Body of pancreas (tissue), 4 donors: ENCODE measurements at regions not wholly inside any gene's neighbourhood (a gene's known extent, or its start where the extent isn't known, plus 50 kb on each side); places are given as distances from the start of the nearest gene placed in this dataset.

Experiments used
- CTCF ChIP-seq, 7 experiments: fragments of 450-650 bp in 4 of 7; fragments of 200-600 bp in 3 of 7; sonication (generic) in 3 of 7; IDR thresholded peaks; one replicate each; pipeline ENCODE4 v1.5.1; 2016 to 2019; ENCODE audit warnings: antibody characterized with exemption in 7 of 7
- POLR2A ChIP-seq, 3 donors: fragments of 450-650 bp; IDR thresholded peaks; one replicate each; pipeline ENCODE4 v1.6.1; 2016; ENCODE audit warnings: antibody characterized with exemption in 3 of 3, mild to moderate bottlenecking in 2 of 3

GRCh38 chr1:38781872-38782617 lies 77.5 kb downstream of the RRAGC start:
- TF ChIP-seq CTCF (IDR thresholded peaks at IDR 0.05): no peak
- no peak for TF ChIP-seq POLR2A (IDR thresholded peaks at IDR 0.05)
